ENCODE measurements at regions not wholly inside any gene's neighbourhood (a gene's known extent, or its start where the extent isn't known, plus 50 kb on each side); places are given as distances from the start of the nearest gene placed in this dataset.
"Not testable (repeated sequence)": the region's sequence is repeated elsewhere in the genome, so short reads cannot be mapped to it uniquely, and the experiment has no call there.

DNA sequence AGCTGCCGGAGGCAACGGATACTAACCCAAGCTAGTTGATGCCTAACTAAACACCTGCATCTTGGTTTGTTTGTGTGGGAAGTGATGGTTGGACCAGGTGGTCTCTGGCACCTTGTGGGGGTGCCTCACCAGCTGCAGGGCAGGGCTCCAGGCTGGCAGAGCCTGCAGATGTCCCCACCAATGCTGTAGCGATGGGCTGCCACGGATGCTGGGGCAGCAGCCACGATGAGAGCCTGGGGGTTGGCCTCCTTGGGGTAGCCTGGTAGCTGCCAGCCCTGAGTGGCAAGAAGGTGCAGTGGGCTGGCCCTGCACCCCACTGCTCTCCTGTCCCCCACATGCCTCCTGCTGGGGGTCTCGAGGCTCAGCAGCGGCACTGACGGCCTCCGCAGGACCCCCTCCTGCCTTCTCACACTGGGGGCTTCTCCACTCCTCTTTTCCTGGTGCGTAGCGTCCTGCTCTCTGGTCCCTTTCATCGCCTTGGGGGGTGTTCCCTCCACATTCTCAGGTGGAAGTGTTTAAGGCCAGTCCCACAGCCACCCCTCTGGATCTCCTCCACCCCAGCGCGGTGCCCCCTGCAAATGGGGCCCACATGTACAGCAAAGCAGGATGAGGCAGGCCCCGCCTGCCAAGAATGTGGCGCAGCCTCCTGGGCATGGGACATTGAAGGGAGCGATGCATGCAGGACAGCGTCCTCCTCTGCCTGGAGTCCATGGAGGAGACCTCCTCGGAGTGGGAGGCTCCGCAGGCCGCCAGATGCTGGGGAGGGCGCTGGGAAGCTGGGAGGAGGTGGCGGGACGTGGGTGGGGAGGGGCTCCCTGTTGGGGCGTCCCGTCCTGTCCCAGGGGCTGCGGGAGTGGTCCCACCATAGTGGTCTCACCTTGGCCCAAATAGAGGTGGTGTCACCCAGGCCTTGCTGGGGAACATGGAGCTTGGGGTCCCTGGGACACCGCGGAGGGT lies 173.1 kb downstream of the ASB1 start:
- no peak for DNase-seq (ENCODE audit: low spot score)

DNA sequence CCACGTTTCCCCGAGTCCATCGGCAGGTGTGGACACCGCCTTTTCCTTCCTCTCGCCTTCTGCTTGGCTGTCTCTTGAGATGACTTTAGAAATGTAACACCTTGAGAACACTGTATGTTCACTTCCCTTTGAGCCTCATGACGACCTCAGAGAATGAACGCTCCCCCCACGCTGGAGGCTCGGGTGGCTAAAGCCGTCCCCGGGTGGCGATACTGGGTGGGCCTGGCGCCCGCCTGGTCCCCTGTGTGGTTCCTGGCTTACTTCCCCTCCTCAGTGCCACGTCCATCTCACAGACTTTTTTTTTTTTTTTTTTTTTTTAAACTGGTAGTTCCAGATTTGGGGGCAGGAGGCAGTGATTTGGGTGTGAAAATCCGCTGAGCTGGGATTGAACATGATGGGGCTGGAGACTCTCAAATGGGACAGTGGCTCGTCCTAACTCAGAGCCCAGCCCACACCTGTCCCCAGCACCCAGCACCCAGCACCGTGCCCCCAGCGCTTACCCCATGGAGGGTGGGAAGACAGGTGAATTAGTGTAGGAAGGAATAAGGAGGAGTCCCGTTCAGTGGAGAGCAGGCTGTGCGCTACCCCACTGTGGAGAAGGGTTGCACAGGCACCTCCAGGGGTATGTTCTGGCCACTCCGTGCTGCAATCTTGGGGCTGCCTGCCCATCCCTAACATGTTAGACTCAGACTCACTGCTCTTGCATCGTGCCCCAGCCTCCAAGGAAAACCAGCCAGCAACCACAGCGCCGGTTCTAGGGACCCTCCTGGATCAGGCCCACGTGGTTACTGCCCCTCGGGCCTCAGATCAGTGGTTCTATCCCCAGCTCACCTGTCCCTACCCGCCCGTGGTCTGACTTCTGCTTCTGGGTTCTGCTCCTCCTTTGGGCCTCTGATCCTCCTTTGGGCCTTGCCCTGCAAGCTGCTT lies 174.0 kb downstream of the ASB1 start:
- no peak for DNase-seq (ENCODE audit: low spot score)

DNA sequence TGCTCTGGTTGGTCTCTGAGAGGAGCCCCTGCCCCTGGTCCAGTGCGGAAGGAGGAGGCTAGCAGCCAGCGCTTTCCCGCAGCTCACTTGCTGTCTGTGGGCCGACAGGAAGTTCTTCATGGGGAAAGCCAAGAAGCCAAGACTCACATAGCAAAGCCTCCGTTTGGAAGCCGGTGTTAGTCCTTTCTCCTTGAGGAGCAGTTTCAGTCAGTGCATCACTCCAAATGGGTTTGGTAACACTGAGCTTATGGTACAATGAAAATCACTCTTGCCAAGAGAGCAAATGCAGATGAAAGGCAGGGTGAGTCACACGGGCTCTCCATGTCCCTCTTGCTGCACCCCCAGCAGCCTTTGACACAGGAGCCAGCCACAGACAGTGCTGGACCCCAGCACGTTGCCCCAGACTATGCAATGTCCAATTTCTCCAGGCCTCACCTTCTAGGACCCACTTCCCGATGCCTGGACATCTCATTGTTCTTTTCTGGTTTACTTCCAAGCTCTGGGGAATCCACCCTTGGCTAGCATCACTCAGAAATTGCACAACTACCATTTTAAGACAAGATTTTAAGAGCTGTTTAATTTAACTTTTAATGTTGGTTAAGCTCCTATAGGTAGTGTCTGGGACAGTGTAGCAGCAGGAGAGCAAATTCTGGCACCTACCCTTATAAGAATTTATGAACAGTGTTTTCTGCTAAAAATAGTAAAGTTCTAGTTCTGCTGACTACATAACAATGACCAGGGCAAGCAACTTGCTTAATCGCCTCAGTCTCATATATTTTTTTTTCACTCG lies 174.9 kb downstream of the ASB1 start:
- no peak for DNase-seq (ENCODE audit: low spot score)

DNA sequence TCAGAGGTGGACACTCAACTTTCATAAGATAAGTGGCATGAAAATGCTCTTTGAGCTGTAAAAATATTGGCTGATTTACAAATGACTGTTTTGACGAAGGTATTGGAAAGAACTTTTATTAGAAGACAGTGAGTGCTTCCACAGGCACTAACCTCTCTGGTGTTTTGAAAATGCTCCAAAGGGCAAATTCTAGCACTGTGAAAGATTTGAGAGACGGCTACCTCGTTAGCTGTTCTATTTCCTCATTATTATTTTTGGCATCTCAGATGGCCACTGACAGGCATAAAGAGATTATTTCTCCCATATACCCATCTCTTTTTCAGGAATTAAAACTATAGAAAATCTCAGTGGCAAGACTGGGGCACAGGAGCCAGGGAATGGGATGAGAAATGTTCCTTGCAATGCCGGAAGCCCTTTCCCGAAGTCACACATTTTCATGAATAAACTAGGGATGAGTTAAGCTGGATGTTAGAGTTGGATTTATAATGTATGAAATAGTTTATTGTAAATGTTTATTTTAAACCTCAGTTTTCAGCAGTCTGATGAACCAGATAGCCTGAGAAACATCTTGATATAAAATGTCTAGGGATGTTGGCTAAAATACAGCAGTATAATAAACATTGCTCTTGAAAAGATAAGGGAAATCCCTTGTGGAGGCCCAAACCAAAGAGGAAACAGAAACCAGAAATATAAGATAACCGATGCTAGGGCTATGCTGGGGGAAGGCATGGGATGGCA lies 175.7 kb downstream of the ASB1 start:
- no peak for DNase-seq (ENCODE audit: low spot score)

DNA sequence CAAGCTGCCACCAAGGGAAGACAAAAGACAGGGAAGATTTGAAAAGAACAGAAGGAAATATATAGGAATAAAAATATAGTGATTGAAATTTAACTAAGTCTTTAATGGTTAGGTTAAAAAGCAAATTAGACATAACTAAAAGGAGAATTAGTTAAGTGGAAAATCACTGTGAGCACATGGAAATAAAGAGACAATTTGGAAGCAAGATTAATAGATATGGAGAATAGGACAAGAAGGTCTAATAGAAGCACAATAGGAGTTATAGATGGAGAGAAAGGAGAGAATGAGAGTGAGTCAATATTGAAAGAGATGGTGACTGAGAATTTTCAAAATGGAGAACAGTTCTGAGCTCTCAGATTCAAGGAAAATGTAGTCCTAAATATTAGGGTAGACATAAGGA lies 176.9 kb downstream of the ASB1 start:
- DNase-seq (ENCODE audit: low spot score) = no peak

DNA sequence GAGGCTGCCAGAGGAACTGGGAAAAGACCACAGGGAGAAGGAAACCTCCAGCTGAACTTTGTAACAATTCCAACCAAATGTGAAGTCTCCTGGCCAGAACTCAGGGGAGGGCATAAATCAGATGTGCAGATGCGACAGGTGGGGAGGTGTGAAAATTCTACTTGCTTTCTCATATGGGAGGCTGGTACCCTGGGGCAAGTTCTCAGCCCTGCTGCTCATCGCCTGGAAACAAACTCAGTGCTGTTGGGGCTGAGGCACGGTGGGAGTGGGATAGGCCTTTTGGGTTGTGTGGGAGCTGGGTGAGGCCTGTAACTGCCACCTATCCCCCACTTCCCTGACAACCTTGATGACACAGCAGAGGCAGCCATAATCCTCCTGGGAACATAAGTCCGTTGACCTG lies 179.6 kb downstream of the ASB1 start:
- DNase-seq (ENCODE audit: low spot score) = no peak

DNA sequence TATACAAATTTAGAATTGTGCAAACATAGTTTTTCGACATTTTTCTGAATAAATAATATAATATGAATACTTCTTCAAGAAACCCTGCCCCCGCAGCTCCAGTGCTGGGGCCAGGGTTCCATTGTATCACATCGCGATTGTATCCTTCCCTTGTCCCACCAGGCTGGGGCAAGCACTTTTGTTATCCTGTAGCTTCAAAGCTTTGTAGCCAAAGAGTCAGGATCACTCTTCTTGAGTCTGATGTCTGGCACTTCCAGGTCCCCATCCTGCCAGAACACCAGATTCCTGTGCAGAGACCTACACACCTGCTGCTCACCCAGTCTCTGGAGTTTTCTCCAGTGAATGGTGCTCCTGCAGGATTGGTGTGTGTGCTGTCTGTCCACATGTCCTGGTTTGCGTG lies 186.9 kb downstream of the ASB1 start:
- DNase-seq (ENCODE audit: low spot score) = no peak

DNA sequence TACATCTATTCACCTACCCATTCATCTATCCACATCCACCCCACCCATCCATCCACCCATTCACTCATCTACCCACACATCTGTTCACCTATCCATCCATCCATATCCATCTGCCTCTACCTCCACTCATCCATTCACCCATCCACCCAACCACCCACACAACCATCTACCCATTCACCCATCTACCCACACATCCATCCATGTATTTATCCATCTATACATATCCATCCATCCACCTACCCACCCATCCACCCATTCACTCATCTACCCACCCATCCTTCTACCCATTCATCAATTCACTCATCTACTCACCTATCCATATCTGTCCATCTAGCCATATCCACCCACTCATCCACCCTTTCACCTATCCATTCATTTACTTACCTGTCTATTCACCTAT lies 187.6 kb downstream of the ASB1 start:
- no peak for DNase-seq (ENCODE audit: low spot score)

DNA sequence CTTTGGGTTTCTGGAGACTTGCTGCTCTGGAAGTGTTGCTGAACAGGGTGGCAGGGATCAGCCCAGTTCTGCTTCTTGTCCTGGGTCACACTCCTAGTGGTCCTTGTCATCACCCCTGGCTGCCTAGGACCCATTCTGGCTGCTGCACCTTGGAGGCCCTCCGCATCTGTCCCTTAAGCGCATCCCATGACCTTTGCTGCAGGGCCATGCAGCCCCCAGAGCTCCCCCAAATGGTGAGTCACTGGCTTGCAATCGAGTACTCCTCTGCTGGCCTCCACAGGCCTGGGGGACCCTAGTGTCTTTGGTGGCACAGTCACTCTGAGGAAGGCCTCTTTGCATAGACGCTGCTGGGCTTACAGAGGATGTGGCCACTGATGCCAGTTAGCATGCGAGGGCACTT lies 188.5 kb downstream of the ASB1 start:
- DNase-seq (ENCODE audit: low spot score) = no peak

DNA sequence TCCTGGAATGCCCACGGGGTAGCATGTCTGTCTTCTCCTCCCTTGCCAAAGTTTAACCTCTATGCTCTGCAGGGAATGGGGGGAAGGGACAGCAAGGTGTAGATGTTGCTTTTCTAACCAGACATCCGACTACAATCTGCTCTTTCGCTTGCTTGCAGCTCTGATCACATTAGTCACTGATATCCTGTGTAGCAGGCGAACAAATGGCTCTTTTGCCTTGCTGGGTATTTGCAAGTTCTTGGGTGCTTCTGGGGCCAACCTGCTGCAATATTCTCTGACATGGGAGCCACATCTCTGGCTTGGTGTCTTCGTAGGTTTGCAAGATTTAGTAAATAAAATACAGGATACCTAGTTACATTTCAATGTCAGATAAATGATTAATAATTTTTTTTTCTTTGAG lies 190.0 kb downstream of the ASB1 start:
- no peak for DNase-seq (ENCODE audit: low spot score)

DNA sequence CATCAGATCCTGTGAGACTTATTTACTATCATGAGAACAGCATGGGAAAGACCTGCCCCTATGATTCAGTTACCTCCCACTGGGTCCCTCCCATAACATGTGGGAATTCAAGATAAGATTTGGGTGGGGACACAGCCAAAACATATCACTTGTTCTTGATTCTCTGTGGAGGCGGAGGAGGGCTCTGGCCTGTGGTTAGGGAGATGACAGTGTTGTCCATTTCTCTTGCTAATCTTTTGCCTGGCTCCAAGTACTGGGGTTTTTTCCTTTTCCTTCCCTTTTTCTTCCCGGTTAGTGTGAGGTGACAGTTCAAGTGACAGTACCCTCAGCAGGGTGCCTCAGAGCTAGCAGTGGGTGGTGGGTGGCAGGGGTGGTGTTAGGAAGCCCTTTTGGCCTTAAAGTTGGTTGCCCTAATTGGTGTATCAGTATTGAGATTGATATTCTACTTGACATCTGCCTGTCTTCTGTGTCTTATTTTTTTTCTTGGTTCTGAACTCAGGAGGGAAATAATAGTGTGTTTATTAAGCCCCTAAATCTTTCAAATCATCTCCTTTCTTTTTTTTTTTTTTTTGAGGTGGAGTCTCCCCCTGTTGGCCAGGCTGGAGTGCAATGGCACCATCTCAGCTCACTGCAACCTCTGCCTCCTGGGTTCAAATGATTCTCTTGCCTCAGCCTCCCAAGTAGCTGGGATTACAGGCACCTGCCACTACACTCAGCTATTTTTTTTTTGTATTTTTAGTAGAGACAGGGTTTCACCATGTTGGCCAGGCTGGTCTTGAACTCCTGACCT lies 192.0 kb downstream of the ASB1 start:
- DNase-seq (ENCODE audit: low spot score) = not testable (repeated sequence)

DNA sequence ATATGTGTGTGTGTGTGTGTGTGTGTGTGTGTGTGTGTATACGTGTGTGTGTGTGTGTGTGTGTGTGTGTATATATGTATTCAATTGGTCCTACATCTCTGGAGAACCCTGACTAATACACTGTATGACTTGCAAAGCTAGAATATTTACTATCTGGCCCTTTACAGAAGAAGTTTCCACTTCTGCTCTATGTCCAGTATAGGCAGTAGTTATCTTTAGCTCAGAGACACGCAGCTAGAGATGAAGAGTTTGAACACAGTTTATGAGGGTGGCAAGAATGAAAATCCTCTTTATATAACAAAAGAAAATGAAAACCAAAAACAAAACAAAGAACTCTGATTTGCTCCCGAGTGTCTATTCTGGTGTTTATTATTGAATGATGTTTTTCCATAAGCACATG lies 201.2 kb downstream of the ASB1 start:
- no peak for DNase-seq (ENCODE audit: low spot score)

DNA sequence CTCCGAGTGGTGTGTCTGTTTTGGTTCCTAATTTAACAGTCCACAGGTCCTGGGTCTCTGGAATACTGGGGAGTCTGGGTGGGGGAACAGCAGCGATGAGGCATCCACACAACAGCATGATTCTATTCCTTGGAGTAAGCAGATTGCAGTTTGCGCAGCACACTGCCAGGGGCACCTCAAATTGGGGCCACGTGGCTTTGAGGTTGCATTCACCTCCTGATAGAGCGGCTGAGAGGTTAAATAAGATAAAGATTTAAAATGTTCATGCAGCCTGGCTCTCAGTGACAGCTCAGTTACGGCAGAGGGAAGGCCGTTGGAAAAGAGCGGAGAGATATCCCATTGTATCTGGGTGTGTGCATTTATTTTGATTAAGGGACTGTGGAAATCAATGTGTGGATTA lies 202.3 kb downstream of the ASB1 start:
- no peak for DNase-seq (ENCODE audit: low spot score)

DNA sequence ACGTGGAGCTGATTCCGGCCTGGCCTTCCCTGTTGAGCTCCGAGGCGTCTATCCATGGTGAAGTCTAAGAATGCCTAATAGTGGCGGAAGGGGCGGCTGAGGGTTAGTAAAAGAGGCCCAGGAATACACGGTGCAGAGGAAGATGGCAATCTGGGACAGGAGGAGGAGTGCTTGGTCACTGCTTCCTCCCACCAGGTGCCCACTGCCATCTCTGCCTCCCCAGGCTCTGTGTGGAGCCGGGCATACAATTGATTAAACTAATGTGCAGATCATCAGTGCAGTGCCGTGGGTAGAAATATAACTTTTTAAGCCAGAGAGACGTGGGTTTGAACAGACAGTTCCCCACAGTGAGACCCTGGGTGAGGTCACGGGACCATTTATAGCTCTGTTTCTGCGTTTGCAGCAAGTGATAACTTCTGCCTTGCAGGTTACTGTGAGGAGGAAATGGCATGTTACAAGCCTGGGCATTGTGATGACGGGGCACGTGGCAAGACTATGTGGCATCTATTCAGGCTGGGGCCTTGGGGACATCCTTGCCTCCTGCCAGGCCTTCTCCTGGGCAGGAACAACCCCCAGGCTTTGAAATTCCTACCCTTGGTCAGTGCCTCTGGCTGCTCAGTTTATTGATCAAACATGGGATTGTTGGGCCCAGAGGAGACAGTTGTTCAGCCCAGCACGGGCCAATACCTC lies 204.9 kb downstream of the ASB1 start:
- no peak for DNase-seq (ENCODE audit: low spot score)

DNA sequence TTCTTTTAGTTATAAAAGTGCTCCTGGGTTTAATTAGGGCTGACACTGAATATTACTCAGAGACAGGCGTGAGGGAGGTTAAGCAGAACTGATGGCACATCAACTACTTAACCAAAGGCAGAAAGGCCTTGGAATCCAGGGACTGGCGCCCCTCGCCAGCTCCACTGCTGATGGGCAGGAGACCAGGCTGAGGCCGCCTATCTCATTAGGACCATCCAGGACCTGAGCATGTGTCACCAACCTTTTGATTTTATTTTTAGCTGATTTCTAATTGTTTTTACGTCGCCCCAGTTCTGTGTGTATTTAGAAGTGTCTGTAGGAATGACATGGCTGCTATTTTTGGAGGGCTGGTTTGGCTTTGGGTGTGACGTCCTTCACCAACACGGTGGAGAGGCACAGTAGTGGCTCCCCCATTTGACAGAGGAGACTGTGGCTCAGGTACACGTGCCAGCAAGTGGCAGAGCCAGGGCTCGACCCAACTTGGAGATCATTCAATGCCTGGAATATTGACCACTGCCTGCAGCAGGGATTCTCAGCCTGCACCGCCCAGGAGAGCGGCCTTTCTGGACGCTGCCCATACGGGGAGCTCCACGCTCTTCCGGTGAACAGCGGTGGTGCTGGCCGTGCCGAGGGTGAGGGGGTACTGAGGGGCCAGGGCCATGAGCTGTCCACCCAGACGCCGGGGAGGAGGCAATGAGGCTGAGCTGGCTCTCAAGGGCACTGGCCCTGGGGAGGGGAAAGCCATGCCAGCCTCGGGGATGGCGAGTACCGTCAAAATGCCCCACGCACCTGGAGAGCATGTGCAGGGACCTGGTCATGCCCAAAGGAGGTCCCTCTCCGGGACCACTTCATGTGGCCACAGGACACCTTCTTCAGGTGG lies 205.7 kb downstream of the ASB1 start:
- DNase-seq (ENCODE audit: low spot score) = no peak

DNA sequence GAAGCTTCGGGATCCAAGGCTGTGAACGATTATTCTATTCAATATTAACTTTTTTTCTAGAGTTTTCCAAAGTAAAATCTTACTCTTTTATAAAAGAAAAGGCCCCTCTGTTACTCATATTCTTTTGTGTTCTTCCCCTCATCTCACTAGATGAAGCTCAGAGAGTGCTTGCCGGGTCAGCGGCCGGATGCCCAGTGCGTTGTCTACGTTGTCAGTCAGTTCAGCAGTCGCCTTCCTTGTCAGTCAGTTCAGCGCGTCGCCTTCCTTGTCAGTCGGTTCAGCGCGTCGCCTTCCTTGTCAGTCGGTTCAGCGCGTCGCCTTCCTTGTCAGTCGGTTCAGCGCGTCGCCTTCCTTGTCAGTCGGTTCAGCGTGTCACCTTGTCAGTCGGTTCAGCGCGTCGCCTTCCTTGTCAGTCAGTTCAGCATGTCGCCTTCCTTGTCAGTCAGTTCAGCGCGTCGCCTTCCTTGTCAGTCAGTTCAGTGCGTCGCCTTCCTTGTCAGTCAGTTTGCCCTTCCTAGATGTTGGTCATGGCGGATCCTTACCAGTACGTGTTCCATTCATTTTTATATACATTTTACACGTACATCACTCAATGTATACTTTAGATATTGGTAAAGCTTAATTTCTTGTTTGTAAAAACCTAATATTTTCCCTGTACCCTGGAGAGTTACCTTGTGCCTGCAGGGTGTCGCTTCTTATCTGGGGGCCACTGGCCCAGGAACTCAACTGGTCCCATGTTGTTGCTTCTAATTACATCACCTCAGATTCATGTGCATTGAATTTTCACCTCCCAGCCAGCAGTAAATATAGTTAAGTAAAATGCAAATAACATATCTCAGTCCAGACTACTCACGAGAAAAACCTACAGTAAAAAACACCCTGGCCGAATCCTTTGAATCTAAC lies 206.9 kb downstream of the ASB1 start:
- no peak for DNase-seq (ENCODE audit: low spot score)

DNA sequence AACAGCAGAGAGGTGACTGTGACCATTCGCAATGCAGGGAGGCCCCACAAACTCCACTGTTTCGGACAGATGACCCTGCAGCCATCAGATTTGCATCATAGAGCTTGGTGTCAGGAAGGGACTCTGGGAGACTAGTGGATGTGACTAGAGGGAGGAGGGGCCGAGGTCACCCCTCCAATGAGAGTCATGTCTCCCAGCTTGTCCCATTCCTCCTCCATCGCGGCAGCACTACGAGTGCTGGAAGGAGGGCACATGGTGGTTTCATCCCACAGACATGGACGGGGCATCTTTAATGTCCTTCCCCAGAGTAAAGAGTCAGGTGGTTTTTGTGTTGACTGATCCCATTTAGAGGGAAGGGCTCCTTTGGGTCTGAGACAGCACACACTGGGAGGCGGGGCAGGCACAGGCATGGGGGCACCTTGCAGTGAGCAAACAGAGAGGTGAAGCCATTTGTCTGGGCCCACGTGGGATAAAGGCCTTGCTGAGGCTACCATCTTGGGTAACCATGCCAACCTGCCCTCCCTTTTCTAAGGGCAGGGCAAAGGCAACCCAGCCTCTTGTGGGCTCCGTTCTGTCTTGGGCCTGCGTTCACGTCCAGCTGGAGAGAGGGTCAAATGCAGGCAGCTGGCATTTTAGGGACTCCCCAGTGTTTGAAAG lies 208.1 kb downstream of the ASB1 start:
- DNase-seq (ENCODE audit: low spot score) = no peak

Measured in globus pallidus (tissue), 1 donor.